Lung (tissue), 11 donors: ENCODE measurements at regions not wholly inside any gene's neighbourhood (a gene's known extent, or its start where the extent isn't known, plus 50 kb on each side); places are given as distances from the start of the nearest gene placed in this dataset.
"Not testable (repeated sequence)": the region's sequence is repeated elsewhere in the genome, so short reads cannot be mapped to it uniquely, and the experiment has no call there.

Experiments used
- ATAC-seq: fragments of 200-7000 bp; cut with Tn5 transposase; one replicate; pipeline ENCODE4 v1.9.1; 2020; ENCODE audit warnings: moderate number of reproducible peaks; ENCODE audit not compliant: insufficient read depth, low FRiP score
- DNase-seq, 3 donors: peaks; one replicate each; pipeline ENCODE4 v3.0.0-alpha.2; 2013 to 2017
- H3K27ac ChIP-seq, 2 donors: one replicate each; pipeline ENCODE4 v1.5.1; 2013; ENCODE audit warnings: mild to moderate bottlenecking in 2 of 2, moderate library complexity in 2 of 2, control low read depth in 1 of 2, inconsistent platforms in 1 of 2, low read depth in 1 of 2, low read length in 1 of 2
- H3K27me3 ChIP-seq, 3 donors: one replicate each; pipeline ENCODE4 v1.5.1; 2013; ENCODE audit warnings: low read length in 2 of 3; ENCODE audit not compliant: control insufficient read depth in 3 of 3, insufficient read depth in 3 of 3
- H3K36me3 ChIP-seq, 4 donors: one replicate each; pipeline ENCODE4 v1.5.1; 2013; ENCODE audit warnings: low read length in 4 of 4, mild to moderate bottlenecking in 1 of 4, moderate library complexity in 1 of 4; ENCODE audit not compliant: control insufficient read depth in 4 of 4, insufficient read depth in 4 of 4
- H3K4me1 ChIP-seq, 5 donors: one replicate each; pipeline ENCODE4 v1.5.1; 2013; ENCODE audit warnings: low read length in 5 of 5, mild to moderate bottlenecking in 2 of 5, moderate library complexity in 1 of 5; ENCODE audit not compliant: control insufficient read depth in 5 of 5, insufficient read depth in 5 of 5
- H3K4me3 ChIP-seq: one replicate; pipeline ENCODE4 v1.5.1; 2013; ENCODE audit warnings: mild to moderate bottlenecking, control low read depth, moderate library complexity
- H3K9ac ChIP-seq, 2 donors: one replicate each; pipeline ENCODE4 v1.5.1; 2013; ENCODE audit warnings: low read length in 2 of 2, control low read depth in 1 of 2; ENCODE audit not compliant: insufficient read depth in 1 of 2
- H3K9me3 ChIP-seq, 4 donors: one replicate each; pipeline ENCODE4 v1.5.1; 2013; ENCODE audit warnings: low read length in 3 of 4, mild to moderate bottlenecking in 1 of 4, moderate library complexity in 1 of 4; ENCODE audit not compliant: control insufficient read depth in 4 of 4, insufficient read depth in 3 of 4
- CTCF ChIP-seq: IDR thresholded peaks from 2 replicates; pipeline ENCODE4 v1.5.1; 2012; ENCODE audit warnings: mild to moderate bottlenecking; ENCODE audit errors: control extremely low read depth, extremely low read depth
- WGBS, 2 donors: extraction: QIAGEN DNeasy Blood & Tissue Kit; methylation state at CpG; one replicate each; pipeline ENCODE4 v1.1.7; 2013; 5-methylcytosine and 5-hydroxymethylcytosine counted together
- donor health status: control.
- donor health status: control.
- donor health status: Bipolar disorder and iron deficiency.
- donor health status: healthy.
- donor health status: DM: yes; HTN: yes; CAD: no.

GRCh38 chr11:14573539-14574057 lies 53.4 kb upstream of the PSMA1 start:
- WGBS, 2 donors: 63 to 66% methylated on average over 3 of the region's 3 CpGs
- H3K9ac ChIP-seq, H3K27ac ChIP-seq, DNase-seq, H3K4me1 ChIP-seq, H3K9me3 ChIP-seq, H3K27me3 ChIP-seq, ATAC-seq, H3K36me3 ChIP-seq, H3K4me3 ChIP-seq: not testable (repeated sequence)

GRCh38 chr11:14577292-14577691 lies 57.1 kb upstream of the PSMA1 start:
- no peak overlapping the region for H3K9ac ChIP-seq
- no peaks in the 10 kb centered on the region for H3K27me3 ChIP-seq
- H3K4me3 ChIP-seq: no peak overlapping the region
- H3K9me3 ChIP-seq: peaks cover 0 to 3% (median 1%) of the 10 kb centered on the region in 4 donors
- no peak for TF ChIP-seq CTCF
- no peaks in the 10 kb centered on the region for H3K36me3 ChIP-seq
- DNase-seq: no peak
- WGBS, 2 donors: 95 to 100% methylated on average over 1 of the region's 1 CpG
- ATAC-seq: no peak
- peaks cover 0 to 7% (median 7%) of the 10 kb centered on the region in 5 donors for H3K4me1 ChIP-seq
- no peak overlapping the region for H3K27ac ChIP-seq

GRCh38 chr11:14577835-14578529 lies 57.8 kb upstream of the PSMA1 start:
- no peak for ATAC-seq
- Histone ChIP-seq H3K27ac (no peak overlapping the region), H3K36me3 (no peaks in the 10 kb centered on the region), H3K4me1 (peaks cover 0 to 7% (median 7%) of the 10 kb centered on the region in 5 donors), H3K27me3 (no peaks in the 10 kb centered on the region), H3K9ac (no peak overlapping the region), H3K9me3 (peaks cover 0 to 3% (median 1%) of the 10 kb centered on the region in 4 donors), H3K4me3 (no peak overlapping the region)
- 67 to 68% methylated on average over 4 of the region's 4 CpGs for WGBS, 2 donors
- DNase-seq: no peak
- no peak for TF ChIP-seq CTCF

GRCh38 chr11:14578541-14578956 lies 58.4 kb upstream of the PSMA1 start:
- Histone ChIP-seq H3K9me3 (peaks cover 0 to 3% (median 1%) of the 10 kb centered on the region in 4 donors), H3K4me1 (peaks cover 0 to 7% (median 7%) of the 10 kb centered on the region in 5 donors), H3K36me3 (no peaks in the 10 kb centered on the region), H3K27ac (no peak overlapping the region), H3K9ac (no peak overlapping the region), H3K27me3 (no peaks in the 10 kb centered on the region), H3K4me3 (no peak overlapping the region)
- ATAC-seq (peak; percentile 58), DNase-seq (peak; percentile 25 to 74 (median 53))
- 4 to 25% methylated on average over 3 of the region's 3 CpGs for WGBS, 2 donors
- no peak for TF ChIP-seq CTCF
